ENCODE measurements at regions not wholly inside any gene's neighbourhood (a gene's known extent, or its start where the extent isn't known, plus 50 kb on each side); places are given as distances from the start of the nearest gene placed in this dataset.

GRCh38 chr10:6756716-6757115 is 176.6 kb upstream of the PRKCQ start:
- TF ChIP-seq CTCF (IDR thresholded peaks at IDR 0.05) (no peak), EP300 (IDR thresholded peaks at IDR 0.05) (no peak), POLR2A (IDR thresholded peaks at IDR 0.05) (no peak)
